Stimulated activated CD4-positive, alpha-beta T cell treated with anti-CD3 and anti-CD28 coated beads, Interleukin-4, amount 100 ng/mL, for 1 hour (primary cell): ENCODE measurements at regions not wholly inside any gene's neighbourhood (a gene's known extent, or its start where the extent isn't known, plus 50 kb on each side); places are given as distances from the start of the nearest gene placed in this dataset.
"Not testable (repeated sequence)": the region's sequence is repeated elsewhere in the genome, so short reads cannot be mapped to it uniquely, and the experiment has no call there.

ENCODE experiments used
- DNase-seq: peaks from one replicate; pipeline ENCODE4 v3.0.0-alpha.2; 2020

- DNase-seq, result no peak
Measured at GRCh38 chr2:234181121-234181520, 130.6 kb downstream of the SPP2 start.

- DNase-seq, result no peak
Measured at GRCh38 chr2:234179031-234179363, 128.5 kb downstream of the SPP2 start.

GRCh38 chr2:234178330-234179030, 128.0 kb downstream of the SPP2 start:
- DNase-seq, result no peak

- DNase-seq, result no peak
Measured at GRCh38 chr2:234175649-234176048, 125.1 kb downstream of the SPP2 start.

GRCh38 chr2:234174742-234175141, 124.2 kb downstream of the SPP2 start:
- DNase-seq, result no peak

- no peak for DNase-seq
Measured at GRCh38 chr2:234172532-234172931, 122.0 kb downstream of the SPP2 start.

- no peak for DNase-seq
Measured at GRCh38 chr2:234172066-234172465, 121.6 kb downstream of the SPP2 start.

GRCh38 chr2:234171666-234172065, 121.2 kb downstream of the SPP2 start:
- no peak for DNase-seq

- no peak for DNase-seq
Measured at GRCh38 chr2:234169674-234170073, 119.2 kb downstream of the SPP2 start.

- DNase-seq, result not testable (repeated sequence)
Measured at GRCh38 chr2:234168605-234169570, 118.4 kb downstream of the SPP2 start.

GRCh38 chr2:234166531-234166930, 116.0 kb downstream of the SPP2 start:
- no peak for DNase-seq

- DNase-seq, result no peak
Measured at GRCh38 chr2:234165421-234165820, 114.9 kb downstream of the SPP2 start.

GRCh38 chr2:234164493-234165413, 114.3 kb downstream of the SPP2 start:
- peak; percentile 18 for DNase-seq

GRCh38 chr2:234163510-234164045, 113.1 kb downstream of the SPP2 start:
- no peak for DNase-seq

GRCh38 chr2:234162861-234163260, 112.4 kb downstream of the SPP2 start:
- no peak for DNase-seq

GRCh38 chr2:234161932-234162331, 111.4 kb downstream of the SPP2 start:
- no peak for DNase-seq

- DNase-seq, result no peak
Measured at GRCh38 chr2:234158812-234159211, 108.3 kb downstream of the SPP2 start.

- no peak for DNase-seq
Measured at GRCh38 chr2:234157817-234158588, 107.5 kb downstream of the SPP2 start.

- DNase-seq, result no peak
Measured at GRCh38 chr2:234156326-234156725, 105.8 kb downstream of the SPP2 start.

GRCh38 chr2:234152835-234153234, 102.3 kb downstream of the SPP2 start:
- not testable (repeated sequence) for DNase-seq

- DNase-seq, result no peak
Measured at GRCh38 chr2:234147335-234147861, 96.9 kb downstream of the SPP2 start.
